ENCODE measurements at regions not wholly inside any gene's neighbourhood (a gene's known extent, or its start where the extent isn't known, plus 50 kb on each side); places are given as distances from the start of the nearest gene placed in this dataset.

DNA sequence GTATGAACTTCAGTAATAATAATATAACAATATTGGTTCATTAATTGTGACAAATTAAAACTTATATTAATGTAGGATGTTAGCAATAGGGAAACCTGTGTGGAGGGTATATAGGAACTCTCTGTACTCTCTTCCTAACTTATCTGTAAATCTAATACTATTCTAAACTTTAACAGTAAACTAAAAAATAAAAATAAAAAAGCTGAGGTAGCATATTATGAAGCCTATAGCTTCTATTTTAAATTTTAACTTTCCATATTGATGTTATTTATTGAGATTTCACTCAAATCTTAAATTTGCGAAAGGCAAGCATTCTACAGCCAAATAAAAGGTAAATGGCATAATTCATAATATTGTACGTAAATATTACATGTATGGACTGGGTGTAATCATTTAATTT lies 326.4 kb downstream of the MEI4 start:
- DNase-seq (ENCODE audit: low spot score), result no peak

DNA sequence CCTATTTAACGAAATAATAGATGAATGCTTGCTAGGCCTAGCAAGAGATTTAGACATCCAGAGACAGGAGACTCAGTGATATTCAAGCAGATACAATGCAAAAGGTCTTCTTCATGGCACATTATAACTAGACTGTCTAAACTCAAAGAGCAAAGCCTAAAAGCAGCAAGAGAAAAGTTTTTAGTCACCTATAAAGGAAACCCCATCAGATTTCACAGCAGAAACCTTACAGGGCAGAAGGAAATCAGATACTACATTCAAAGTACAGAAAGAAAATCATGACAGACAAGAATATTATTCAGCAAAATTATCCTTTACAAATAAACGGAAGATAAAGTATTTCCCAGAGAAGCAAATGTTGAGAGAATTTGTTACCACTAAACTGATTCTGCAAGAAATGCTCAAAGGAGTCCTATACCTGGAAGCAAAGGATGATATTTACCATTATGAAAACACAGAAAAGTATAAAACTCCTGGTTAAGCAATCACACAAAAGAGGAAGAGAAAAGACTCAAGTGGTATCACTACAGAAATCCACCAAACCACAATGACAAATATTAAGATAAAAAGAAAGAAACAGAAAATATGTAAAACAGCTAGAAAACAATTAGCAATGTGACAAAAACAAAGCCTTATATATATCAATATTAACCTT lies 333.7 kb downstream of the MEI4 start:
- no peak for DNase-seq (ENCODE audit: low spot score)

DNA sequence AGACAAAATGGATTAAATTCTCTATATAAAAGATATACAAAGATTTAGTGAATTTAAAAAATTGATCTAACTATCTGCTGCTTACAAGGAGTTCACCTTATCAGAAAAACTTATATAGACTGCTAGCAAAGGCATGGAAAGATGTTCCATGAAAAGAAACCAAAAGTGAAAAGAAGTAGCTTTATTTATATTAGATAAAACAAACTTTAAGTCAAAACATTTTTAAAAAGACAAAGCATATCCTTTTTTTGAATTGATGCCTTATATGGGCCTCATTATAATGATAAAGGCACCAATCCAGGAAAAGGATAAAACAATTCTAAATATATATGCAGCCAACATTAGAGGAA lies 334.2 kb downstream of the MEI4 start:
- no peak for DNase-seq (ENCODE audit: low spot score)

DNA sequence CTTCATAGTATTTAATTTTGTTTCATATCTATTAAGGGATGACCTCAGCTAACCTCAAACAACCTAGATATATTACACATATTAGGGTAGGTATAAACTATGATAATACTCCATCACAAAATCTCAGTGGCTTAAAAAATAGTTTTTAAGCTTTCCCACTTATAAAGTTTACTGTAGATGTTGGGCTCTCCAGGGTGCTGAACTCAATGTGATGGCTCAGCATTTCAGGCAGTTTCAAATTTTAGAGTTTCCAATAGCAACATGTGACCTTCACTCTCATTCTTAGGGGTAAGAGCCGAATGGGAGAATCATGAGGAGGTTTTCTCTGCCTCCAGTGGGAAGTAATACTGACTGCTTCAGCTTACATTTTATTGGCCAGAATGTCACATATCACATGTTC lies 357.3 kb downstream of the MEI4 start:
- no peak for DNase-seq (ENCODE audit: low spot score)

DNA sequence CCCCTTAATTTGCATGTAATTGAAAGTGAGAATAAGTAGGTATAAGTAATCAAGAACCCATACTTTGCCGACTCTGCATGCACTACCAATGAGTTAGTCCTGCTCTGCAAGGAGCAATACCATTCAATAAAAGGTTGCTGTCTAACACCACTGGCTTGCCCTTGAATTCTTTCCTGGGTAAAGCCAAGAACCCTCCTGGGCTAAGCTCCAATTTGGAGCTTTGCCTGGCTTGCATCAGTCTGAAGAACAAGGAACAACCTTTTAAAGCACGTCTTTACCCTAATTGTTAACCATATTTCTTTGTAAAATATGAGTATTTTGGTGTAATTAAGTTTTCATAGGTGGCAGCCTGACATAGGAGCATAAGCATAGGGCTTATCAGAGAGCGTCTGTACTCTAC lies 367.7 kb downstream of the MEI4 start:
- no peak for DNase-seq (ENCODE audit: low spot score)

DNA sequence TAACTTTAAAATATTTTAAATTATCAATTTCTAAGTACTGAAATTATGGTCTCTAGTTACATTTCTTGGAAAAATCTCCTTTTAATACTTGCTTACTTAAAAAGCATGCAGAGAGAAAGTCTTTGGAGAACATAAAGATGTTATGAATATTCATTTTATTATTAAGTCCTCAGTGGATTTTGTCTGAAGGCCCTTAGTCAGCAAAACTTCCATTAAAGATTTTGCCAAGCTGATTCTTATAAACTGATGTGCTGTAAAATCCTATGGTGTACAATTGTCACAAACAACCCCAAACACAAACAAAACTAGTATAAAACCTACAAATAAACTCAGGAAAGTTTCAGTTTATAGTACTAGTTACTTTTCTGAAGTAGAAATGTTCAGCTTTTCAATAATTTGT lies 372.7 kb downstream of the MEI4 start:
- no peak for DNase-seq (ENCODE audit: low spot score)

DNA sequence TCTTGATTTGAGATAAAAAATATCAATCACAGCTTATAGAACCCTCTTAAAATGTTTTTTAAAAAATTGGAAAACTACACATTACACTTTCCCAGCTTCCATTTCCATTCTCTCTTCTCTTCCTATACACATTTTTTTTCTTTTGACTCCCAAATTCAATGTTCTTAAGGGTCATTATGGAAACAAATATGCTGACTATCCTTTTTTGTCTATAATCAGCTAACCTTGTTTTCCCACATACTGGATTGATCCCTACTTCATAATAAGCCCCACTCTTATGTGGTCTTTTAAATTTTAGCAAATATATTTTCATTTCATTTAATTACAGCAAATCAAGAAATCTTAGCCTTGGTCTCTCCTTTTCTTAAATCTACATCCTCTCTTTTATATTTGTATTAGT lies 378.4 kb downstream of the MEI4 start:
- no peak for DNase-seq (ENCODE audit: low spot score)

DNA sequence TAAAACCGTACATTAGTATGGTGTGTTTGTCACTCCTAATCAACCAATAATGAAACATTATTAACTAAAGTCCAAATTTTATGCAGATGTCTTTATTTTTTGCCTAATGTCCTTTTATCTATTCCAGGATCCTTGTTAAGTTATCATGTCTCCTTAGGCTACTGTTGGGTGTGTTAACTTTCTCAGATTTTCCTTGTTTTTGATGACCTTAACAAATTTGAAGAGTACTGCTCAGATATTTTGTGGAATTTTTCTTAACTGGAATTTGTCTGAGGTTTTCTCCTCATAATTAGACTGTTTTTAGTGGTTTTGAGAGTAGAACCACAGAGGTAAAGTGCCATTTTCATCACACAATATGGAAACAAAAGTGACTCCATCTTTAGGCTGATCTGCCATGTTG lies 406.3 kb downstream of the MEI4 start:
- DNase-seq (ENCODE audit: low spot score), result no peak

DNA sequence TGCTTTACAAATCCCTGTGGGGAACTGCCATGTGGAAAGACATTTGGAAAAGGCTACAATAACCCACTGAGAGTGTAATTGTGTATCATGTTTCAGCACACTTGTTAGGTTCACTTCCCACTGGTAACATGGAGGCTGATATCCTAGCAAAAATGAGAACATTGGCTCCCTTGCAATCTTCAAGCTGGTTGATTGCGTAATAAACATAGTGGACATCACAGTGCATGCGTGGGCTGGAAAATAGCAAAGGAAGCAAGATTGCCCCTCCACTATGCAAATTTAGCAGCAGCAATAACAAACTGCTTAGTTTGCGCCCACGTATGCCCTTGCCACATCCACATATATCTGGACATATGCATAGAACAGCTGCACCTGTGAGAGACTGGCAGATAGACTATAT lies 410.2 kb downstream of the MEI4 start:
- no peak for DNase-seq (ENCODE audit: low spot score)

DNA sequence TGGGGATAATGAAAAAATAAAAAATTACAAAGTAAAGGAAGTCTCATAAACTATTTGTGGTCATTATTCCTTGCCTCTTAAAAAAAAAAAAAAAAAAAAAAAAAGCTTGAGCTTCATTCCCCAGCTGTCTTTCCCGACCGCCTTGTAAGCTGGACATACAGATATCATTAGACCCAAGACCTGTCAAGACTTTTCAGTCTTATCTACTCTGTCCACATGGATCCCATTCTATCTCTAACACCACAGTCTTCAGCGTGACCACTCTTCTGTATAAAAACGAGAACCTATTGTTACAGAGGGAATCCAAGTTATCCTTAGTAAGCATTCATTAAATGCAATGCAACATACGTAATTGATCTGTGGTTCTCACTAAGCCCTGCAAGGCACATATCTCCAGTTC lies 423.5 kb downstream of the MEI4 start:
- no peak for DNase-seq (ENCODE audit: low spot score)

DNA sequence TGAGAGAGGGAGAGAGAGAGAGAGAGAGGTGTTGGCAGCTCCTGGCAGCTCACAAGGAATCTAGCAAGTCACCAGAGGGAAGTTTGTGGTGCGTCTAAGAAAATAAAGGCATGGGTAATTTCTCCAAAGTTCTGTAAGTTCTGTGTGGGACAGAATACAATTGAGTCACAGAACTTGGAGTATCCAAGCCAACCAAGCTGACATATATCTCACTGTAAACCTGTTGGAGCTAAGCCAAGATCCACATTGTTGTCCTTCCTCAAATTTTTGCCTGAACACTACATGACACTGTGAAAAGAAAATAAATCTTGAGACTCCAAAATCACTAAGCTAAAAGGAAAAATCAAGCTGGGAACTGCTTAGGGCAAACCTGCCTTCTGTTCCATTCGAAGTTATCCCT lies 436.7 kb downstream of the MEI4 start:
- no peak for DNase-seq (ENCODE audit: low spot score)

DNA sequence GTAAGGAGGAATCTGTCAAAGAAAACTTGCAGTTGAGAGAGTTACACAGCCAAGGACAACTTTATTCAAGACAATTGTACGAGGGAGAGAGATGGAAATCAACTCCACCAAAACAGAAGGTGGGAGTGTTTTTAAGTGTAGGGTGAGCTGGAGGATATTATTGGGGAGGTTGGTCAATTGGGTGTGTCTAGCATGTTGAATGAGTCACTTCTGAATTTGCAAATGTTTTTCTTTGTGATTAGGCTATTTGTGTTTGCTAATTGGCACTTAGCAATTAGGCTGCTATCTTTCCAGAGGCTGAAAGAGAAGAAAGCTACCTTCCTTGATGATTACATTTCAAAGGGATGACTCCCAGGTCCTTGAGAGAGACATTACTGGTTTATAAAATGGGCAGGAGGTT lies 441.1 kb downstream of the MEI4 start:
- no peak for DNase-seq (ENCODE audit: low spot score)

DNA sequence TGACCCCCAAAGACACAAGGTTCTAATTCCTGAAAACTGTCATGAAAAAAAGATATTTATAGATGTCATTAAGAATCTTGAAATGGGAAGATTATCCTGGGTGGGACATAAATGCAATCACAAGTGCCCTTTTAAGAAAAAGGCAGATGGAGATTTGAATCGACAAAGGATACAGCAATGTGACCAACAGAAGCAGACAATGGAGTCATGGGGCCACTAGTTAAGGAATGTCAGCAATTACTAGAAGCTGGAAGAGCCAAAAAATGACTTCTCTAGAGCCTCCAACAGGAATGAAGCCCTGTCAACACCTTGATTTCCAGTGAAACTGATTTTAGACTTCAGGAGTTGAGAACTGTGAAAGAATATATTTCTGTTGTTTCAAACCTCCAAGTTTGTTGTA lies 448.5 kb downstream of the MEI4 start:
- no peak for DNase-seq (ENCODE audit: low spot score)

DNA sequence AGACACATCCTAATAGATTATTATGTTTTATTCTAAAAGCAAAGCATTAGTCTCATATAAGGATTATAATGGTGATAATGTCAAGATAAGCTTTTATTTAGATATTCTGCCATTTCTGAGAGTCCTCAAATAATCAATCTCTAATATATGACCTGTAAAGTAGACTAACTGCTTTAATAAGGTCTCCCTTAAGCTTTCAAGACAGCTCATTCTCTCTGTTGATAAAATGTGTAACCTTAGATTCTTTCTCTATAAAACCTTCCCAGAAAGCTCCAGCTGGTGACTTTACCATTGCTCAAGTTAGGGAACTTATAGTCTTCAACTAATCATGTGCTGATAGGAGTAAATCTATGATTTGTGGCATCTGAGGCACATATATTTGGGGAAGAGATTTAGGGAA lies 457.8 kb downstream of the MEI4 start:
- no peak for DNase-seq (ENCODE audit: low spot score)

DNA sequence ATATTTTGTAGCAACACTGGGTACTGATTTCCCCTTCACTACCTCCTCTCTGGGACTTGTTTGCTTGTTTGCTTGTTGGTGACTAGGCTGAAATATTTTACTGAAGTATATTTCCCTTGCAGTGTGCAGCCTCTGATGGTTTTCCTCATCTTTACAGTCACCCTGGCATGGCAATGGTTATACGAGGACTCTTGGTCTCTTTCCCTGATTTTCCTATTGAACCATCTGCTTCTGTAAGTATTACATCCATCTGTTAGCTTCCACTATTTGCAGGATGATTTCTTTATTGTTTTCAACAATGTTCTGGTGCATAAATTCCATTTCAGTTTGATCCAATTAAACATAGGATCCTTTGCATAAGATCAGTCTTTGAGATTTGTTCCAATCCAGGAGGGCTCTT lies 465.1 kb downstream of the MEI4 start:
- no peak for DNase-seq (ENCODE audit: low spot score)

DNA sequence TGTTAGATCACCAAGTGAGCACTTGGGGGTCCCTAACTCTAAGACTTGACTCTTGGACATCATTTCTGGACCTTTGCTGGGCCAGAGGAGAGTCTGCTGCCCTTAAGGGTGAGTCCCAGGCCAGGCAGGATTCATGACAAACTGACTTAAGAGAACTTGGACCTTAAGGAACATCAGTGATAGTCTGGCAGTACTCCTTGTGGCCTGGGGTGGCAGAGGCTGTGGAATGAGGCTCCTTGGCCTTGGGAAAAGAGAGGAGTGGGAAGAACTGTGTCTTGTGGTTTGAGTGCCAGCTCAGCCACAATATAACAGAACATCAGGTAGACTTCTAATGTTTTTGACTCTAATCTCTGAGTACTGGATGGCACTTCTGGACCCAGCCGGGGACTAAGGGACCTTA lies 478.7 kb downstream of the MEI4 start:
- DNase-seq (ENCODE audit: low spot score), result no peak

DNA sequence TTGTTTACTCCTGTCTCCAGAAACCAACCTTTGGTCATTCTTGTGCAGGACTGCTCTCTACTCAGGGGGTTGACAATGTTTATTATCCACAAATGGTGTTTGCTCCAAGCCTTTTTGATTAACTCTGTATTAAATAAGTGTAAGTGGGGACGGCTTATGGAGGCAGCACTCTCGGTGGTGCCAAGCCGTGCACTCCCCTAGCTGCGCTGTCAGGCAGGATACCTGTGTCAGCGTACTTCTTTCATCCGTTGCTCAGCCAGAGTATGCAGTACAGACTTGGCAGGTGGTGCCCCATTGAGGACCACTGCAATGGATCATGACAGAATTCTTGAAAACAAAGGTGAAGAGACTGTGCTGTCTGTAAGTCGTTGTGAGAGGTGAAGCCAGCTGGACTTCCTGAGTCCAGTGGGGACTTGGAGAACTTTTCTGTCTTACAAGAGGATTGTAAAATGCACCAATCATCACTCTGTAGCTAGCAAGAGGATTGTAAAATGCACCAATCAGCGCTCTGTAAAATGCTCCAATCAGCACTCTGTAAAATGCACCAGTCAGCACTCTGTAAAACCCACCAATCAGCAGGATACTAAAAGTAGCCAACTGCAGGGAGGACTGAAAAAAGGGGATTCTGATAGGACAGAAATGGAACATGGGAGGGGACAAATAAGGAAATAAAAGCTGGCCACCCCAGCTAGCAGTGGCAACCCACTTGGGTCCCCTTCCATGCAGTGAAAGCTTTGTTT lies 480.0 kb downstream of the MEI4 start:
- no peak for DNase-seq (ENCODE audit: low spot score)

DNA sequence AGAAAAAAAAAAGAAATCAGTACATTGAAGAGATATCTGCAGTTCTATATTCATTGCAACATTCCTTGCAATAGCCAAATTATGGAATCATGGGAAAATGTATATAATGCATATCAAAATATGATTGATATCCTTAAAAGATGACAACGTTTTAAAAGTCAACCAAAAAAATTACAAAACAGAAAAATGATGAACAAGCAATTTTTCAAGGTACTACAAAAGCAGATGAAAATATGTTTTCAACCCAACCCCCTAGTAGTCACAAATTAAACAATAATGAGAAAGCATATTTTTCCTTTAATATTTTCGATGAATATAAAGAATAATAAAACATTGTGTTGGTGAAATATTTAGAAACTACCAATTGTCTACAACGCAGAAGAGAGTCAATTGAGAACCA lies 497.6 kb downstream of the MEI4 start:
- DNase-seq (ENCODE audit: low spot score), result no peak

DNA sequence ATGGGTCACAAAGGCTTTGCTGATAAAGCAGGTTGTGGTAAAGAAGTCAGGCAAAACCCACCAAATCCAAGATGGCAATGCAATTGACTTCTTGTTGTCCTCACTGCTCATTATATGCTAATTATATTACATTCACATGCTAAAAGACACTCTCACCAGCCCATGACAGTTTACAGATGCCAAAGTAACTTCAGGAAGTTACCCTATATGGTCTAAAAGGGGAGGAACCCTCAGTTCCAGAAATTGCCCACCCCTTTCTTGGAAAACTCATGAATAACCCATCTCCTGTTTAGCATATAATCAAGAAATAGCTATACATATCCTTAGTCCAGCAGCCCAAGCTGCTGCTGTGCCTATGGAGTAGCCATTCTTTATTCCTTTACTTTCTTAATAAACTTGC lies 501.1 kb downstream of the MEI4 start:
- DNase-seq (ENCODE audit: low spot score), result no peak

DNA sequence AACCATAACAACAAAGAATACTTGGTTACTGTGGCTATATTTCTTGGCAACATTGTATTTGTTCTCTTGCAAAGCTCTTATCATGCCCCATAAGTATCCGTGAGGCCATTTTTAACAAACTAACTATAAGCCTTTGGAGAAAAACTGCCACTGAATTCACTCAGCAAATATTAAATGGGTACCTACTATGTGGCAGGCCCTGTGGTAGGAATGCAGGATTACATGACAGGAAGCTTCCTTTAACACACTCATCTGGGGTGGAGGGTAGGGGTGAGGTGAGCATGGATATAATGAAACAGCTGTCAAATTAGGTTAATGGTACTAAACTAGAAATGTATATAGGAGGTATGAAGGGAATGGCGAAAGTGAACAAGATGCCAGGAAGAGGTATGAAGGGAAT lies 504.8 kb downstream of the MEI4 start:
- no peak for DNase-seq (ENCODE audit: low spot score)

DNA sequence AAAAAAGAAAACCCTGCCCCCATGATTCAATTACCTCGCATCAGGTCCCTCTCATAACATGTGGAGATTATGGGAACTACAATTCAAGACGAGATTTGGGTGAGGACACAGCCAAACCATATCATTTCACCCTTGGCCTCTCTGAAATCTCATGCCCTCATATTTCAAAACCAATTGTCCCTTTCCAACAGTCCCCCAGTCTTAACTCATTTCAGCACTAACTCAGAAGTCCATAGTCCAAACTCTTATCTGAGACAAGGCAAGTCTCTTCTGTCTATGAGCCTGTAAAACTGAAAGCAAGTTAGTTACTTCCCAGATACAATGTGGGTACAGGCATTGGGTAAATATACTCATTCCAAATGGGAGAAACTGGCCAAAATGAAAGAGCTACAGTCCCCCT lies 536.1 kb downstream of the MEI4 start:
- no peak for DNase-seq (ENCODE audit: low spot score)

DNA sequence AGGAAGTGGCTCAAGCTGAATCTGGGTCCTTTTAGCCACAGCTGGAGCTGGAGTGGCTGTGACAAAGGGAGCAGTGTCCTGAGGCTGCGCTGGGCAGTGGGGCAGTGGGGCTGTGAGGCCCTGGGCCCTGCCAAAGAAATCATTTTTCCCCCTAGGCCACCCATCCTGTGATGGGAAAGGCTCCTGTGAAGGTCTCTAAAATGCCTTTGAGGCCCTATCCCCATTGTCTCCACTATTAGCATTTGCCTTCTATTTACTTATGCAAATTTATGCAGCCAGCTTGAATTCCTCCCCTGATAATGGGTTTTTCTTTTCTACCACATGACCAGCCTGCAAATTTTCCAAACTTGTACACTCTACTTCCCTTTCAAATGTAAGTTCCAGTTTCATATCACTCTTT lies 539.2 kb downstream of the MEI4 start:
- DNase-seq (ENCODE audit: low spot score), result no peak

DNA sequence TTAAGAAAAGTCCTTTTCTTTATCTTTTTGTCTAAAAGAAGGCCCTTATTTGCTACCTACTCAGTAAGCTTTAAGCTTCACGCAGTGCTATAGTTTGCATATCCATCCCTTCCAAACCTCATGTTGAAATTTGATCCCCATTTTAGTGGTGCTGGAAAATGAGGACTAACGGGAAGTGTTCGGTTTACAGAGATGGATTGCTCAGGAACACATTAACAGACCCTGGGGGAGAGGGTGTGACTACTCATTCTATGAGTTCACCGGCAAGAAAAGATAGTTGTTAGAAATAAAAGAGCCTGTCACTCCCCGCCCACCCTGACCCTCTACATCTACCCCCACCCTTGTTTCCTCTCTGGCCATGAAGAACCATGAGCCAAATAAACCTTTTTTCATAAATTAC lies 546.2 kb downstream of the MEI4 start:
- DNase-seq (ENCODE audit: low spot score), result no peak

DNA sequence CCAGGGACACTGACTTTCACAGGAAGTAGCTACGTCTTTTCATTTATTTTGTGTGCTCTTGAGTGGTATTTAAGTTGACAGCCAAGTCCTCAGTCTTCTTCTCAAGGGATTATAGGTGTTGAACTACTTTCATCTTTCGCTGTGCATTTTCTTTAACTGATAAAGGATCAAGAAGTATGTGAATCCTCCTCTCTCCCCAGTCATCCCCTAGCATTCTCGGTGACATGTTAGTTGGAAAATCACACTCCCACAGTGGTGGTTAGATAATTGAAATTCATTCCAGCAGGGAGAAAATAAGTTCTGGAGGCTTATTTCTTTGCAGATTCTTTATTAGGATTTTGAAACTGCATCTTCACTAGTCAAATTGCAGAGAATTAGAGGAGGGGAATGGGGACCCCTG lies 569.4 kb downstream of the MEI4 start:
- no peak for DNase-seq (ENCODE audit: low spot score)

Data from HT-29 (cell line).